Spleen (tissue), 7 donors: ENCODE measurements at regions not wholly inside any gene's neighbourhood (a gene's known extent, or its start where the extent isn't known, plus 50 kb on each side); places are given as distances from the start of the nearest gene placed in this dataset.

Source experiments
- CTCF ChIP-seq, 11 experiments: fragments of 200-600 bp in 7 of 11; fragments of 450-650 bp in 4 of 11; sonication (generic) in 4 of 11; IDR thresholded peaks in 8 of 11; conservative IDR thresholded peaks in 3 of 11; 1 replicate in 7 of 11; 2 replicates in 4 of 11; pipeline versions ENCODE4 v1.4.0 to v1.8.0; 2016 to 2021; ENCODE audit warnings: antibody characterized with exemption in 11 of 11, inconsistent platforms in 4 of 11, mild to moderate bottlenecking in 1 of 11
- POLR2A ChIP-seq, 3 donors: fragments of 450-650 bp; IDR thresholded peaks; one replicate each; pipeline ENCODE4 v1.5.1; 2017; ENCODE audit warnings: antibody characterized with exemption in 3 of 3, mild to moderate bottlenecking in 1 of 3
- donor health status: DM: no; HTN: no; CAD: no; lungs with moderate emphysema.
- donor health status: DM: no; HTN: no; CAD: no.
- donor health status: DM: no; HTN: no; CAD: no.

GRCh38 chr4:101660607-101661006, 129.9 kb upstream of the BANK1 start:
- TF ChIP-seq POLR2A (IDR thresholded peaks at IDR 0.05) (no peak), CTCF (IDR thresholded peaks at IDR 0.05 in 8 of 11, conservative IDR thresholded peaks at IDR 0.05 in 3 of 11) (no peak)
